IMR-90 (cell line): ENCODE measurements at regions not wholly inside any gene's neighbourhood (a gene's known extent, or its start where the extent isn't known, plus 50 kb on each side); places are given as distances from the start of the nearest gene placed in this dataset.

Experiments
- ATAC-seq: fragments of 200-7000 bp; cut with Tn5 transposase; 2 replicates; pipeline ENCODE4 v1.9.1; 2020; ENCODE audit warnings: low read depth, mild to moderate bottlenecking, moderate library complexity
- BruUV-seq: library from RNA; stranded (reverse); fragments of 400-500 nt; replicated peaks from 2 replicates; lab custom pipeline; 2021; lab: Mats Ljungman, UMichigan
- CTCF ChIA-PET: fragments of 300-600 bp; formaldehyde crosslinking; extraction: SDS; loops from one replicate; lab custom pipeline; 2021; ENCODE audit warnings: antibody characterized with exemption; lab: Yijun Ruan, JAX
- POLR2A ChIA-PET: fragments of 300-600 bp; sonication (Branson Sonifier 250); formaldehyde crosslinking; loops from one replicate; lab custom pipeline; 2022; ENCODE audit warnings: antibody characterized with exemption; ENCODE audit not compliant: unreplicated experiment; lab: Charles Lee
- DNase-seq: peaks from one replicate; pipeline ENCODE4 v3.0.0; 2013
- H2AFZ ChIP-seq: replicated peaks from 2 replicates; pipeline ENCODE3; 2013; ENCODE audit warnings: low read length, mild to moderate bottlenecking; ENCODE audit not compliant: poor library complexity
- H2AK5ac ChIP-seq: 2 replicates; pipeline ENCODE4 v1.6.1; 2013; ENCODE audit warnings: low read depth, low read length, inconsistent platforms
- H2AK9ac ChIP-seq: replicated peaks from 2 replicates; pipeline ENCODE3; 2013; ENCODE audit warnings: mild to moderate bottlenecking, low read depth, low read length, moderate library complexity; ENCODE audit not compliant: poor library complexity
- H2BK120ac ChIP-seq: 2 replicates; pipeline ENCODE4 v1.6.1; 2013; ENCODE audit warnings: low read depth, low read length, inconsistent platforms
- H2BK15ac ChIP-seq: 3 replicates; pipeline ENCODE4 v1.6.1; 2013; ENCODE audit warnings: low read depth, low read length, inconsistent platforms
- H2BK20ac ChIP-seq: 2 replicates; pipeline ENCODE4 v1.6.1; 2013; ENCODE audit warnings: low read depth, mild to moderate bottlenecking, inconsistent platforms, low read length, moderate library complexity
- H2BK5ac ChIP-seq: 2 replicates; pipeline ENCODE4 v1.6.1; 2013; ENCODE audit warnings: mild to moderate bottlenecking, low read depth, low read length, inconsistent platforms; ENCODE audit not compliant: poor library complexity, severe bottlenecking
- H3K14ac ChIP-seq: replicated peaks from 2 replicates; pipeline ENCODE4 v1.6.1; 2013; ENCODE audit warnings: low read depth, low read length, inconsistent platforms
- H3K18ac ChIP-seq: 2 replicates; pipeline ENCODE4 v1.6.1; 2013; ENCODE audit warnings: low read depth, low read length, control low read depth
- H3K23ac ChIP-seq: 2 replicates; pipeline ENCODE4 v1.6.1; 2013; ENCODE audit warnings: low read depth, low read length, inconsistent platforms
- H3K27ac ChIP-seq: 2 replicates; pipeline ENCODE4 v1.5.1; 2013; ENCODE audit warnings: mild to moderate bottlenecking, control low read depth, low read length; ENCODE audit not compliant: insufficient read depth
- H3K27me3 ChIP-seq: 2 replicates; pipeline ENCODE4 v1.6.1; 2013; ENCODE audit warnings: low read length; ENCODE audit not compliant: control insufficient read depth, insufficient read depth
- H3K36me3 ChIP-seq: 2 replicates; pipeline ENCODE4 v1.6.1; 2013; ENCODE audit warnings: low read length, mixed read lengths; ENCODE audit not compliant: control insufficient read depth, insufficient read depth
- H3K4ac ChIP-seq: 2 replicates; pipeline ENCODE4 v1.6.1; 2013; ENCODE audit warnings: low read depth, low read length, inconsistent platforms
- H3K4me1 ChIP-seq: 2 replicates; pipeline ENCODE4 v1.6.1; 2013; ENCODE audit warnings: low read length, mixed read lengths; ENCODE audit not compliant: control insufficient read depth, insufficient read depth
- H3K4me2 ChIP-seq: 2 replicates; pipeline ENCODE4 v1.6.1; 2013; ENCODE audit warnings: low read depth, mild to moderate bottlenecking, control low read depth, low read length, moderate library complexity
- H3K4me3 ChIP-seq: 2 replicates; pipeline ENCODE4 v1.5.1; 2013; ENCODE audit warnings: low read depth, mild to moderate bottlenecking, control low read depth, low read length, moderate library complexity; ENCODE audit not compliant: insufficient read depth
- H3K56ac ChIP-seq: 2 replicates; pipeline ENCODE4 v1.6.1; 2013; ENCODE audit warnings: low read length, inconsistent platforms; ENCODE audit not compliant: insufficient read depth; ENCODE audit errors: extremely low read depth
- H3K79me1 ChIP-seq, 2 experiments: 2 replicates each; pipeline ENCODE4 v1.6.1; 2013; ENCODE audit warnings: low read length in 2 of 2, inconsistent platforms in 1 of 2, low read depth in 1 of 2
- H3K9ac ChIP-seq: 2 replicates; pipeline ENCODE4 v1.6.1; 2013; ENCODE audit warnings: low read depth, low read length, control low read depth
- H3K9me1 ChIP-seq: 2 replicates; pipeline ENCODE4 v1.6.1; 2013; ENCODE audit warnings: low read length, inconsistent platforms; ENCODE audit not compliant: insufficient read depth
- H3K9me3 ChIP-seq: 2 replicates; pipeline ENCODE4 v1.6.1; 2013; ENCODE audit warnings: low read length; ENCODE audit not compliant: control insufficient read depth, insufficient read depth
- H4K20me1 ChIP-seq: 2 replicates; pipeline ENCODE4 v1.6.1; 2013; ENCODE audit warnings: low read length, inconsistent platforms; ENCODE audit not compliant: insufficient read depth
- H4K5ac ChIP-seq: 2 replicates; pipeline ENCODE4 v1.6.1; 2013; ENCODE audit warnings: mild to moderate bottlenecking, low read depth, low read length, control low read depth
- H4K8ac ChIP-seq, 2 experiments: 2 replicates each; pipeline ENCODE4 v1.6.1; 2013; ENCODE audit warnings: low read depth in 2 of 2, low read length in 2 of 2, control low read depth in 1 of 2, inconsistent platforms in 1 of 2
- H4K91ac ChIP-seq: 2 replicates; pipeline ENCODE4 v1.6.1; 2013; ENCODE audit warnings: low read depth, low read length, inconsistent platforms; ENCODE audit not compliant: insufficient read depth
- CEBPB ChIP-seq: IDR thresholded peaks from 2 replicates; pipeline ENCODE4 v1.6.1; 2012; ENCODE audit warnings: low read depth, low read length, improper control_type of control experiment
- MAZ ChIP-seq: IDR thresholded peaks from 2 replicates; pipeline ENCODE4 v1.6.1; 2012; ENCODE audit warnings: low read depth, mild to moderate bottlenecking, low read length, improper control_type of control experiment, moderate library complexity, borderline replicate concordance
- NFE2L2 ChIP-seq: fragments of 150-350 bp; IDR thresholded peaks from 2 replicates; pipeline ENCODE4 v1.6.1; 2016; ENCODE audit warnings: low read depth, mild to moderate bottlenecking, low read length
- RAD21 ChIP-seq: IDR thresholded peaks from 2 replicates; pipeline ENCODE4 v1.6.1; 2012; ENCODE audit warnings: low read length, improper control_type of control experiment
- RFX5 ChIP-seq: IDR thresholded peaks from 2 replicates; pipeline ENCODE4 v1.8.0; 2012; ENCODE audit warnings: low read depth, mild to moderate bottlenecking, low read length, moderate library complexity
- USF2 ChIP-seq: fragments of 150-350 bp; IDR thresholded peaks from 2 replicates; pipeline ENCODE4 v1.6.1; 2017; ENCODE audit warnings: mild to moderate bottlenecking, antibody characterized with exemption, low read length, low read depth
- WGBS, 2 experiments: methylation state at CpG; one replicate each; pipeline versions ENCODE4 v1.1.5 to v1.1.7; 2013; ENCODE audit warnings: missing lambda C conversion rate in 2 of 2; ENCODE audit not compliant: insufficient read length in 1 of 2; ENCODE audit errors: extremely low coverage in 2 of 2; 5-methylcytosine and 5-hydroxymethylcytosine counted together
- dilution Hi-C: fragments of 300-500 bp; cut with HindIII; formaldehyde crosslinking; loops from one replicate; pipeline ENCODE4 v1.14.3; 2018; ENCODE audit warnings: low sequenced_read_pairs; ENCODE audit not compliant: unreplicated experiment
- in situ Hi-C: fragments of 300-500 bp; cut with MboI; formaldehyde crosslinking; loops from 3 replicates; pipeline ENCODE4 v1.14.3; 2019; ENCODE audit warnings: low sequenced_read_pairs, inconsistent platforms, mixed read lengths
- intact Hi-C: fragments of 100-400 bp; cut with micrococcal nuclease; formaldehyde crosslinking; loops from 2 replicates; pipeline ENCODE4 v1.10.0; 2022

GRCh38 chr17:83196973-83197880, 117.8 kb downstream of the METRNL start (continued):
- no peak for TF ChIP-seq MAZ

GRCh38 chr17:83198366-83199341, 119.2 kb downstream of the METRNL start:
- Histone ChIP-seq H3K4me2 (no peak overlapping the region), H4K20me1 (no peaks in the 10 kb centered on the region)

More at GRCh38 chr17:83198366-83199341, 119.2 kb downstream of the METRNL start:
- no peak for TF ChIP-seq USF2
- no peak for TF ChIP-seq RFX5
- no peak for TF ChIP-seq RAD21
- TF ChIP-seq NFE2L2 = no peak
- TF ChIP-seq CEBPB = no peak
- Histone ChIP-seq H2AK5ac (no peak overlapping the region), H2BK5ac (no peak overlapping the region), H3K27ac (no peak overlapping the region), H3K36me3 (no peaks in the 10 kb centered on the region), H2AK9ac (peak overlapping the region; percentile 26), H3K56ac (no peak overlapping the region), H3K18ac (no peak overlapping the region), H3K9me1 (peaks cover 14% of the 10 kb centered on the region; the same call in 1 of the 2 replicates), H3K4me3 (no peak overlapping the region), H3K4me1 (peaks cover 18% of the 10 kb centered on the region), H3K79me1 (no peaks in the 10 kb centered on the region), H4K8ac (no peak overlapping the region), H3K27me3 (peaks cover 3% of the 10 kb centered on the region; the same call in 1 of the 2 replicates), H3K9me3 (no peaks in the 10 kb centered on the region; the same call in 1 of the 2 replicates), H2BK120ac (no peak overlapping the region), H4K91ac (no peak overlapping the region), H3K4ac (no peak overlapping the region; the same call in 1 of the 2 replicates), H2AFZ (no peak overlapping the region), H3K23ac (no peak overlapping the region), H4K5ac (no peak overlapping the region), H2BK20ac (no peak overlapping the region), H3K9ac (no peak overlapping the region), H2BK15ac (no peak overlapping the region; the same call in 2 of the 3 replicates), H3K14ac (no peak overlapping the region)
- POLR2A ChIA-PET = no interaction called here
- WGBS, 2 experiments = 89% methylated on average over 11 of the region's 27 CpGs; no CpG with 5 or more reads in 1 of the 2 experiments
- CTCF ChIA-PET = no interaction called here
- dilution Hi-C loops (no loop called here), in situ Hi-C loops (no loop called here), intact Hi-C loops (no loop called here)
- no peak for ATAC-seq
- DNase-seq = no peak
- no TSS peak for BruUV-seq
